IMR-90 (cell line): ENCODE measurements at regions not wholly inside any gene's neighbourhood (a gene's known extent, or its start where the extent isn't known, plus 50 kb on each side); places are given as distances from the start of the nearest gene placed in this dataset.

Experiments
- CTCF ChIP-seq: conservative IDR thresholded peaks from 2 replicates; pipeline ENCODE4 v1.5.1; 2012; ENCODE audit warnings: mild to moderate bottlenecking, low read depth, low read length, improper control_type of control experiment
- RAD21 ChIP-seq: IDR thresholded peaks from 2 replicates; pipeline ENCODE4 v1.6.1; 2012; ENCODE audit warnings: low read length, improper control_type of control experiment

DNA sequence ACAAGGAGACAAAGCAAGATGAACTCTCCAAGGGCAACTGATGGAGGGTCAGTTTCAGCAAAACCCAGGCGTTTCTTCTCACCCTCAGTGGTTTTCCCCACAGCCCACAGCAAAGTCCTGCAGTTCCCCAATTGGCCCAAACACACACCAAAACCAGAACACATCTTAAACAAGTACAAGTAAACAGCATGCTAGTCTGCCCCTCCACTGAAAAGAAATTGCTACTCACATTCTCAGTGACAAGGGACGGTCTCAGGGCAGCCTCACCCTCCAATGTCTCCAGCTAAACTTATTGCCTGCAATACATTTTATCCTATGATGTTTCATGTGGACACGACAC is 300.6 kb upstream of the IRX3 start:
- TF ChIP-seq CTCF (no peak), RAD21 (no peak)
